ENCODE measurements at regions not wholly inside any gene's neighbourhood (a gene's known extent, or its start where the extent isn't known, plus 50 kb on each side); places are given as distances from the start of the nearest gene placed in this dataset.

DNA sequence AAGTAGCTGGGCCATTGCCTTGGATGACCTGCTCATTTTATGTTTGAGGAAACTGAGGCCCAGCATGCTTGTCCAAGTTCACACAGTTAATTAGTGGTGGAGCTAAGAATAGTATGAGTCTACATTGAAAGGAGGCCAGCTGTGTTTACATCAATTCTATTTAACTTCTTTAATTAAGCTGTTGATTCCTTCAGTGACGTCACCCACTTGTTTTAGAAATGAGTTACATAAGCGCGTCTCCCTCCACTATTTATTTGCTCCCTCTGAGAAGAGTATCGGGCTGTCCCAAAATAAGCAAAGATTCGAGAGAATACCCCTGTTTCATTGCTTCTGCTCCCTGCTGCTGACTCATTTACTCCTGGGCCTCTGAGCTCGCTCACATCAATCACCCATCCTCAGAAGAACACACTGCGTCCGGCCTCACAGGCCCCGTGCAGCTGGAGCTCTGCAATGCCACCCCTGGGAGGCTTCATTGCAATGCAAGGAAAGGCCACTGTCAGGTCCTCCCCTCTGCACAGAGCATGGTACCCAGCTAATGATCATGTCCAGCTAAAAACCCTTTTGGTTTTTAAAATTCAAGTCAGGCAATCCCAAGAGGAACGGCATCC lies 74.8 kb upstream of the BMP2 start:
- Mint-ChIP-seq H3K4me3 (no peak overlapping the region), H3K9me3 (peaks cover 3% of the 10 kb centered on the region), H3K4me1 (peaks cover 6% of the 10 kb centered on the region), H3K27me3 (ENCODE audit: low read depth) (no peaks in the 10 kb centered on the region), H3K27ac (ENCODE audit: unreplicated experiment) (no peak overlapping the region), H3K36me3 (ENCODE audit: low read depth) (no peaks in the 10 kb centered on the region)
- no peak for DNase-seq (ENCODE audit: low read depth, low spot score)
- TF ChIP-seq, protein P1, sequence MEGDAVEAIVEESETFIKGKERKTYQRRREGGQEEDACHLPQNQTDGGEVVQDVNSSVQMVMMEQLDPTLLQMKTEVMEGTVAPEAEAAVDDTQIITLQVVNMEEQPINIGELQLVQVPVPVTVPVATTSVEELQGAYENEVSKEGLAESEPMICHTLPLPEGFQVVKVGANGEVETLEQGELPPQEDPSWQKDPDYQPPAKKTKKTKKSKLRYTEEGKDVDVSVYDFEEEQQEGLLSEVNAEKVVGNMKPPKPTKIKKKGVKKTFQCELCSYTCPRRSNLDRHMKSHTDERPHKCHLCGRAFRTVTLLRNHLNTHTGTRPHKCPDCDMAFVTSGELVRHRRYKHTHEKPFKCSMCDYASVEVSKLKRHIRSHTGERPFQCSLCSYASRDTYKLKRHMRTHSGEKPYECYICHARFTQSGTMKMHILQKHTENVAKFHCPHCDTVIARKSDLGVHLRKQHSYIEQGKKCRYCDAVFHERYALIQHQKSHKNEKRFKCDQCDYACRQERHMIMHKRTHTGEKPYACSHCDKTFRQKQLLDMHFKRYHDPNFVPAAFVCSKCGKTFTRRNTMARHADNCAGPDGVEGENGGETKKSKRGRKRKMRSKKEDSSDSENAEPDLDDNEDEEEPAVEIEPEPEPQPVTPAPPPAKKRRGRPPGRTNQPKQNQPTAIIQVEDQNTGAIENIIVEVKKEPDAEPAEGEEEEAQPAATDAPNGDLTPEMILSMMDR (conservative IDR thresholded peaks at IDR 0.05): no peak

DNA sequence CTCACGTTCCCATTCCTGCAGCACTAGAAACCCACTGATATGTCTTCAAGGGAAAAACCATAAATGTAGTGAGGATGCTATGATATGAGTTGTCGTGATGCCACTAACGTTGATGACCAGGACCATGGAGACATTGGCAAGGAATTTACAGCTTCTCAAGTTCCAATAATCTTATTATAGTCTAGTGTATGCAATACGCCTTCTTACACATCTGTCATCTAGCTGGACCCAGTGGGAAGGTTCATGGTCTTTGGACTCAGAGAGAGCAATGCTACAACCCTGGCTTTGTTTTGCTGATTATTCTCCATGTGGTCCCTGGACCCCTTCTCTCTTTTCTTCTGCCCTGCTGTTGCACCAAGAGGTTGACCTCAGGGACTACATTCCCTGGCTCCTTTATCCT lies 76.0 kb upstream of the BMP2 start:
- Mint-ChIP-seq H3K4me3 (no peak overlapping the region), H3K4me1 (peaks cover 6% of the 10 kb centered on the region), H3K27ac (ENCODE audit: unreplicated experiment) (no peak overlapping the region), H3K9me3 (peaks cover 3% of the 10 kb centered on the region), H3K27me3 (ENCODE audit: low read depth) (no peaks in the 10 kb centered on the region), H3K36me3 (ENCODE audit: low read depth) (no peaks in the 10 kb centered on the region)
- DNase-seq (ENCODE audit: low read depth, low spot score): no peak
- TF ChIP-seq, protein P1 (conservative IDR thresholded peaks at IDR 0.05): no peak

DNA sequence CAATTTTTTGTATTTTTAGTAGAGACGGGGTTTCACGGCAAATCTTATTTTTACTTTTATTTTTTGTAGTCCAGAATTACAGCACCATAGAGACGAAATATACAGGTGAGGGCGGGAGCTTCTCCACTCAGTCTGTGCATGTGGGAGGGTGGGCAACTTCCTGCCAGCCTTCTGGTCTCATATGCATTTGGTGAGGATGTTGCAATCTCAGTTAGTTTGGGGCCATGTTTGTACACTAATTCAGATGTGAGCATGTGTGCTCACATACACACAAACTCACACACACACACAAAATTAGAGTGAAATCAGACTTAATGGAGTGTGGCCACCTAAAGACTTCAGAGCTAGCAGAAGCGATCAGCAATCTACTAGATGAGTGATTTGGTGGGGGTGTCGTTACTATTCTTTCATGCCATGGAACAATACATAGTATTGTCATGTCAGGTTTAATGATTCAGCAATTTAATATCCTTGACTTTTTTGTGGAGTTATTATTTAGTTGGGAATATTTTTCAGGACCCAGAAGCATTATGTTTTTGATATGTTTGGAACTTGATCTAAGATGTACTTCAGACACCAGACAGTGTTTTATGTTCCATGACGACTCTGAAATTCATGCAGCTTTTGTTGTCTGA lies 78.0 kb upstream of the BMP2 start:
- no peak overlapping the region for H3K27ac Mint-ChIP-seq (ENCODE audit: unreplicated experiment)
- H3K27me3 Mint-ChIP-seq (ENCODE audit: low read depth): no peaks in the 10 kb centered on the region
- H3K9me3 Mint-ChIP-seq: peaks cover 3% of the 10 kb centered on the region
- TF ChIP-seq, protein P1 (conservative IDR thresholded peaks at IDR 0.05): no peak
- H3K36me3 Mint-ChIP-seq (ENCODE audit: low read depth): no peaks in the 10 kb centered on the region
- no peak for DNase-seq (ENCODE audit: low read depth, low spot score)
- peaks cover 6% of the 10 kb centered on the region for H3K4me1 Mint-ChIP-seq
- no peak overlapping the region for H3K4me3 Mint-ChIP-seq

DNA sequence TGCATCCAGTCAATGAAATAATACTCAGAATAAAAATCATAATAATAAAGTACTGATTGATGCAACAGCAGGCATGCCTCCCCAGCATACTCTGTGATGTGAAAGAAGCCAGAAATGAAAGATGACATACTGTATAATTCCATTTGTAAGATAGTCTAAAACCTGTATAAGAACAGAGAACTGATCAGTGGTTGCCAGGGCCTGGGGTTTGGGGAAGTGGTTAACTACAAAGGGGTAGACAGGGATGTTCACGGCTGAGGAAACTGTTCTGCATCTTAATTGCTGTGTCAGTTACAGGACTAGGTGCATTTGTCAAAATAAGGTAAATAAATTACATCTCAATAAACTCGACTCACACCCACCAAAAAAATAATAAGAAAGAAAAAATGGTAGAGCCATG lies 81.3 kb upstream of the BMP2 start:
- no peak for DNase-seq (ENCODE audit: low read depth, low spot score)
- Mint-ChIP-seq H3K9me3 (peaks cover 3% of the 10 kb centered on the region), H3K4me1 (peaks cover 10% of the 10 kb centered on the region), H3K27ac (ENCODE audit: unreplicated experiment) (no peak overlapping the region), H3K27me3 (ENCODE audit: low read depth) (no peaks in the 10 kb centered on the region), H3K4me3 (no peak overlapping the region), H3K36me3 (ENCODE audit: low read depth) (no peaks in the 10 kb centered on the region)
- TF ChIP-seq, protein P1 (conservative IDR thresholded peaks at IDR 0.05): no peak

DNA sequence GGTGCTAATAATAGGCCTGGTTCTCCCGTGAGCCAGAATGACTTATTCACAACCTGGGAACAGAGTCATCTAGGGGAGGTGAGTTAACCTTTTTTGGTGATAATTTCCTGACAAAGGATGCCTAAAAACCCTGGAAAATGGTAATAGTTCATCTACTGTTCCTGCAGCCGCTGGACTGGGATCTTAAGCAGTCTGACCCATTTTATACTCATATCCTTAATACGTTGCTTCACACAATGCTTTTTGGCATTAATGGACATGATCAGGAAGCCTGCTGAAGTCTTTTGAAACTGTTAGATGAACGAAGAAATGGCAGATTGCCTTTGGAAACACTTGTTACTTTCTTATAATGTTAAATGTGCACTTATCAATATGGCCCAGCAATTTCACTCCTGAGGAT lies 81.9 kb upstream of the BMP2 start:
- H3K4me1 Mint-ChIP-seq: peaks cover 10% of the 10 kb centered on the region

More for the DNA sequence above, 81.9 kb upstream of the BMP2 start:
- Mint-ChIP-seq H3K9me3 (no peaks in the 10 kb centered on the region), H3K36me3 (ENCODE audit: low read depth) (no peaks in the 10 kb centered on the region), H3K27me3 (ENCODE audit: low read depth) (no peaks in the 10 kb centered on the region), H3K27ac (ENCODE audit: unreplicated experiment) (no peak overlapping the region), H3K4me3 (no peak overlapping the region)
- DNase-seq (ENCODE audit: low read depth, low spot score): no peak
- TF ChIP-seq, protein P1 (conservative IDR thresholded peaks at IDR 0.05): no peak
